ENCODE measurements at regions not wholly inside any gene's neighbourhood (a gene's known extent, or its start where the extent isn't known, plus 50 kb on each side); places are given as distances from the start of the nearest gene placed in this dataset.

DNA sequence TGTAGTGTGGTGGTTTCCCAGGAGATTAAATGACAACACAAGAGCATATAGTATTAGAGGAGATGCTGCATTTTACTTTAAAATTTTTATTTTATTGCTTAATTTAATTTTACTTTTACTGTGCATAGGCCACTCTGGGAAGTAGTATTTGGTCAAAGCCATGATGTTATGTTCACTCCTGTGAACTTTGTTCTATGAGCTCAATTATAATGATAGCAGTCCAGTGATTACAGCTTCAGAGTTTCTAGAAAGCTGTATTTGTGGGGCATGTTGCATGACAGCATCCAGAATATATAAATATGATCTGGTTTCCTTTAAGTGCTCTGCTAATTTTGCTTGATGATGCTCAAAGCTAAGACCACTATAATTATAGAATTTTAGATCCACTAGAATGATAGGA lies 338.6 kb downstream of the NSUN3 start:
- Histone ChIP-seq H3K36me3 (ENCODE audit: control insufficient read depth in 1 of 2, insufficient read depth in 2 of 2, low read depth in 1 of 2, low read length in 2 of 2) (no peaks in the 10 kb centered on the region), H3K4me1 (ENCODE audit: control insufficient read depth, insufficient read depth, low read depth, low read length) (no peaks in the 10 kb centered on the region), H2BK120ac (ENCODE audit: low read depth, low read length) (no peak overlapping the region), H2BK12ac (ENCODE audit: low read length in 2 of 2) (no peak overlapping the region), H2AFZ (ENCODE audit: low read depth, low read length) (no peak overlapping the region), H3K4ac (ENCODE audit: low read depth in 1 of 2, low read length in 2 of 2) (no peak overlapping the region), H2AK5ac (ENCODE audit: low read length, severe bottlenecking) (no peak overlapping the region), H3K79me1 (replicated peaks; ENCODE audit: low read length, poor library complexity, severe bottlenecking) (no peaks in the 10 kb centered on the region), H3K4me3 (ENCODE audit: insufficient read depth in 1 of 2, low read depth in 1 of 2, low read length in 2 of 2) (no peak overlapping the region), H3K23ac (ENCODE audit: low read length in 2 of 2) (no peak overlapping the region), H3K9ac (ENCODE audit: low read length) (no peak overlapping the region), H4K8ac (ENCODE audit: low read length) (no peak overlapping the region), H3K14ac (ENCODE audit: low read length in 2 of 2) (no peak overlapping the region), H3K9me3 (ENCODE audit: control insufficient read depth, low read length) (no peaks in the 10 kb centered on the region), H3K4me2 (ENCODE audit: low read length, poor library complexity, severe bottlenecking) (no peak overlapping the region), H3K18ac (ENCODE audit: low read depth in 1 of 2, low read length in 2 of 2) (no peak overlapping the region), H3K27me3 (ENCODE audit: control insufficient read depth in 1 of 2, insufficient read depth in 1 of 2, low read length in 2 of 2) (no peaks in the 10 kb centered on the region), H2BK15ac (ENCODE audit: low read depth, poor library complexity, severe bottlenecking) (no peak overlapping the region), H2BK5ac (ENCODE audit: low read depth, low read length, poor library complexity, severe bottlenecking) (no peak overlapping the region), H3K27ac (ENCODE audit: low read length, poor library complexity, severe bottlenecking) (no peak overlapping the region), H4K91ac (ENCODE audit: low read length) (no peak overlapping the region)
- no peak for DNase-seq

DNA sequence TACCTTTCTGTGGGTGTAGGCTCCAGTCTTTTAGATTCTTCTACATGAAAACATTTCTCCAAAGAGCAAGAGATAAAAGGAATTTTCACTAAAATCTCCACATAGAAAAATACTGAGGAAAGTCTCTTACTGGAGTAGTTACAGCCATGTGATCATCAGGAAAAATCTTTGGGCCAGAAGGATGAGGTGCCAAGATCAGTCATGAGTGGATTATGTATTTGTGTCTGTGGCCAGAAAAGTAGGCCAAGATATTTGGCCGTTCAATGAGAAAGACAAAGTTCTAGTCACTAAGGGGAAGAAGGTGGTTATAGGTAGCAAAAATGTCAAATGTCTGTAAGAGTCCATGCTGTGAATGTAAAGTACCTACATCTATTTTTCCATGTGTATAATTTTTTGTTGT lies 339.3 kb downstream of the NSUN3 start:
- Histone ChIP-seq H2BK5ac (ENCODE audit: low read depth, low read length, poor library complexity, severe bottlenecking) (no peak overlapping the region), H2BK15ac (ENCODE audit: low read depth, poor library complexity, severe bottlenecking) (no peak overlapping the region), H4K8ac (ENCODE audit: low read length) (no peak overlapping the region), H2AFZ (ENCODE audit: low read depth, low read length) (no peak overlapping the region), H3K9ac (ENCODE audit: low read length) (no peak overlapping the region), H3K4me1 (ENCODE audit: control insufficient read depth, insufficient read depth, low read depth, low read length) (no peaks in the 10 kb centered on the region), H2BK120ac (ENCODE audit: low read depth, low read length) (no peak overlapping the region), H4K91ac (ENCODE audit: low read length) (no peak overlapping the region), H3K23ac (ENCODE audit: low read length in 2 of 2) (no peak overlapping the region), H3K18ac (ENCODE audit: low read depth in 1 of 2, low read length in 2 of 2) (no peak overlapping the region), H3K36me3 (ENCODE audit: control insufficient read depth in 1 of 2, insufficient read depth in 2 of 2, low read depth in 1 of 2, low read length in 2 of 2) (no peaks in the 10 kb centered on the region), H2AK5ac (ENCODE audit: low read length, severe bottlenecking) (no peak overlapping the region), H3K9me3 (ENCODE audit: control insufficient read depth, low read length) (no peaks in the 10 kb centered on the region), H3K27ac (ENCODE audit: low read length, poor library complexity, severe bottlenecking) (no peak overlapping the region), H3K79me1 (replicated peaks; ENCODE audit: low read length, poor library complexity, severe bottlenecking) (no peaks in the 10 kb centered on the region), H3K4me2 (ENCODE audit: low read length, poor library complexity, severe bottlenecking) (no peak overlapping the region), H3K14ac (ENCODE audit: low read length in 2 of 2) (no peak overlapping the region), H3K4ac (ENCODE audit: low read depth in 1 of 2, low read length in 2 of 2) (no peak overlapping the region), H2BK12ac (ENCODE audit: low read length in 2 of 2) (no peak overlapping the region), H3K4me3 (ENCODE audit: insufficient read depth in 1 of 2, low read depth in 1 of 2, low read length in 2 of 2) (no peak overlapping the region), H3K27me3 (ENCODE audit: control insufficient read depth in 1 of 2, insufficient read depth in 1 of 2, low read length in 2 of 2) (no peaks in the 10 kb centered on the region)
- no peak for DNase-seq
- 85% methylated on average over 1 of the region's 1 CpG for WGBS

- H3K27ac ChIP-seq (ENCODE audit: low read length, poor library complexity, severe bottlenecking), result no peak overlapping the region
- H2BK5ac ChIP-seq (ENCODE audit: low read depth, low read length, poor library complexity, severe bottlenecking), result no peak overlapping the region
- no peak overlapping the region for H3K14ac ChIP-seq (ENCODE audit: low read length in 2 of 2)
- H3K36me3 ChIP-seq (ENCODE audit: control insufficient read depth in 1 of 2, insufficient read depth in 2 of 2, low read depth in 1 of 2, low read length in 2 of 2), result no peaks in the 10 kb centered on the region
- no peak for DNase-seq
- H3K18ac ChIP-seq (ENCODE audit: low read depth in 1 of 2, low read length in 2 of 2), result no peak overlapping the region
- no peak overlapping the region for H3K4me3 ChIP-seq (ENCODE audit: insufficient read depth in 1 of 2, low read depth in 1 of 2, low read length in 2 of 2)
- H3K79me1 ChIP-seq (replicated peaks; ENCODE audit: low read length, poor library complexity, severe bottlenecking), result no peaks in the 10 kb centered on the region
- H2BK12ac ChIP-seq (ENCODE audit: low read length in 2 of 2), result no peak overlapping the region
- no peak overlapping the region for H2AK5ac ChIP-seq (ENCODE audit: low read length, severe bottlenecking)
- H3K4me2 ChIP-seq (ENCODE audit: low read length, poor library complexity, severe bottlenecking), result no peak overlapping the region
- H3K4me1 ChIP-seq (ENCODE audit: control insufficient read depth, insufficient read depth, low read depth, low read length), result no peaks in the 10 kb centered on the region
- H2BK15ac ChIP-seq (ENCODE audit: low read depth, poor library complexity, severe bottlenecking), result no peak overlapping the region
- H2BK120ac ChIP-seq (ENCODE audit: low read depth, low read length), result no peak overlapping the region
- H3K9ac ChIP-seq (ENCODE audit: low read length), result no peak overlapping the region
- no peak overlapping the region for H4K91ac ChIP-seq (ENCODE audit: low read length)
- H2AFZ ChIP-seq (ENCODE audit: low read depth, low read length), result no peak overlapping the region
- H3K27me3 ChIP-seq (ENCODE audit: control insufficient read depth in 1 of 2, insufficient read depth in 1 of 2, low read length in 2 of 2), result no peaks in the 10 kb centered on the region
- no peak overlapping the region for H3K4ac ChIP-seq (ENCODE audit: low read depth in 1 of 2, low read length in 2 of 2)
- H4K8ac ChIP-seq (ENCODE audit: low read length), result no peak overlapping the region
- WGBS, result 100% methylated on average over 1 of the region's 5 CpGs
- no peaks in the 10 kb centered on the region for H3K9me3 ChIP-seq (ENCODE audit: control insufficient read depth, low read length)
- no peak overlapping the region for H3K23ac ChIP-seq (ENCODE audit: low read length in 2 of 2)
Observed at GRCh38 chr3:94405258-94406035, 342.6 kb downstream of the NSUN3 start.

DNA sequence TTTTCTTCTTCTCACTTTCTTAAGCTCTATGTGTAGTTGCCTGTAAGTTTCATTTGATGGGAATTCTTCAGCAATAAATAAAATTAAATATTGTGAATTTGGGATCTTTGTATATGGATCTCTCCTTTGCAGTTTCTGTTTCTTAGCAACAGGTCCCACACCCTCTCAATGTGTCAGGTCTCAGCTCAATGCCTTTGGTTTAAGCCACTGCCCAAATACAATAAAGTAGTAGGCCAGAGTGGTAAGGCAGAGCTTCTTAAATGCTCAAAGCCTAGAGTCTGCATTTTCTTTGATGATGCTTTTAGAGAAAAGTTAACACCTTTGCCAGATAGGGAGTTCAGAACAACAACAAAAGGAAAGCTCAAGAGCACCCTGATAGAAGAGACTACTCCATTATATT lies 343.7 kb downstream of the NSUN3 start:
- Histone ChIP-seq H3K79me1 (replicated peaks; ENCODE audit: low read length, poor library complexity, severe bottlenecking) (no peaks in the 10 kb centered on the region), H3K9ac (ENCODE audit: low read length) (no peak overlapping the region), H2BK15ac (ENCODE audit: low read depth, poor library complexity, severe bottlenecking) (no peak overlapping the region), H2BK12ac (ENCODE audit: low read length in 2 of 2) (no peak overlapping the region), H4K8ac (ENCODE audit: low read length) (no peak overlapping the region), H2BK120ac (ENCODE audit: low read depth, low read length) (no peak overlapping the region), H2AK5ac (ENCODE audit: low read length, severe bottlenecking) (no peak overlapping the region), H4K91ac (ENCODE audit: low read length) (no peak overlapping the region), H3K4me1 (ENCODE audit: control insufficient read depth, insufficient read depth, low read depth, low read length) (no peaks in the 10 kb centered on the region), H3K23ac (ENCODE audit: low read length in 2 of 2) (no peak overlapping the region), H3K27ac (ENCODE audit: low read length, poor library complexity, severe bottlenecking) (no peak overlapping the region), H3K9me3 (ENCODE audit: control insufficient read depth, low read length) (no peaks in the 10 kb centered on the region), H2BK5ac (ENCODE audit: low read depth, low read length, poor library complexity, severe bottlenecking) (no peak overlapping the region), H3K14ac (ENCODE audit: low read length in 2 of 2) (no peak overlapping the region), H2AFZ (ENCODE audit: low read depth, low read length) (no peak overlapping the region), H3K4ac (ENCODE audit: low read depth in 1 of 2, low read length in 2 of 2) (no peak overlapping the region), H3K4me3 (ENCODE audit: insufficient read depth in 1 of 2, low read depth in 1 of 2, low read length in 2 of 2) (no peak overlapping the region), H3K4me2 (ENCODE audit: low read length, poor library complexity, severe bottlenecking) (no peak overlapping the region), H3K27me3 (ENCODE audit: control insufficient read depth in 1 of 2, insufficient read depth in 1 of 2, low read length in 2 of 2) (no peaks in the 10 kb centered on the region), H3K36me3 (ENCODE audit: control insufficient read depth in 1 of 2, insufficient read depth in 2 of 2, low read depth in 1 of 2, low read length in 2 of 2) (no peaks in the 10 kb centered on the region), H3K18ac (ENCODE audit: low read depth in 1 of 2, low read length in 2 of 2) (no peak overlapping the region)
- no peak for DNase-seq
